HEK293 (cell line): ENCODE measurements at regions not wholly inside any gene's neighbourhood (a gene's known extent, or its start where the extent isn't known, plus 50 kb on each side); places are given as distances from the start of the nearest gene placed in this dataset.

Source experiments
- YY1 ChIP-seq: fragments of 450-650 bp; formaldehyde crosslinking; IDR thresholded peaks from 2 replicates; pipeline ENCODE4 v1.5.1; 2018; ENCODE audit warnings: missing biosample characterization, missing genetic modification characterization
- ZBTB1 ChIP-seq: fragments of 450-650 bp; formaldehyde crosslinking; IDR thresholded peaks from 2 replicates; pipeline ENCODE4 v1.5.1; 2016; ENCODE audit warnings: missing biosample characterization, missing genetic modification characterization
- ZNF175 ChIP-seq: fragments of 450-650 bp; formaldehyde crosslinking; IDR thresholded peaks from 2 replicates; pipeline ENCODE4 v1.5.1; 2016; ENCODE audit warnings: missing biosample characterization, missing genetic modification characterization
- ZNF221 ChIP-seq: fragments of 450-650 bp; formaldehyde crosslinking; IDR thresholded peaks from 2 replicates; pipeline ENCODE4 v1.5.1; 2017; ENCODE audit warnings: missing biosample characterization, missing genetic modification characterization, borderline replicate concordance
- ZNF239 ChIP-seq: fragments of 450-650 bp; formaldehyde crosslinking; IDR thresholded peaks from 2 replicates; pipeline ENCODE4 v1.5.1; 2016; ENCODE audit warnings: missing biosample characterization, missing genetic modification characterization
- ZNF341 ChIP-seq: fragments of 450-650 bp; formaldehyde crosslinking; IDR thresholded peaks from 2 replicates; pipeline ENCODE4; 2016; ENCODE audit warnings: low read depth, missing biosample characterization, missing genetic modification characterization
- ZNF658 ChIP-seq: fragments of 450-650 bp; formaldehyde crosslinking; IDR thresholded peaks from 2 replicates; pipeline ENCODE4; 2016; ENCODE audit warnings: missing biosample characterization, missing genetic modification characterization
- ZNF677 ChIP-seq: fragments of 450-650 bp; IDR thresholded peaks from 2 replicates; pipeline ENCODE4 v1.5.0; 2018; ENCODE audit warnings: missing biosample characterization, mild to moderate bottlenecking, missing genetic modification characterization, moderate library complexity
- TF ChIP-seq, protein P1 (sequence below): fragments of 450-650 bp; formaldehyde crosslinking; IDR thresholded peaks from 2 replicates; pipeline ENCODE4 v1.5.1; 2016; ENCODE audit warnings: missing biosample characterization, missing genetic modification characterization
- TF ChIP-seq, protein P2 (sequence below): fragments of 450-650 bp; formaldehyde crosslinking; IDR thresholded peaks from 2 replicates; pipeline ENCODE4 v1.5.1; 2016; ENCODE audit warnings: missing biosample characterization, missing genetic modification characterization
- TF ChIP-seq, protein P3 (sequence below): fragments of 450-650 bp; formaldehyde crosslinking; conservative IDR thresholded peaks from 2 replicates; pipeline ENCODE4 v1.5.1; 2016; ENCODE audit warnings: low read depth, missing biosample characterization, missing genetic modification characterization
- TF ChIP-seq, protein P4 (sequence below): fragments of 450-650 bp; formaldehyde crosslinking; IDR thresholded peaks from 2 replicates; pipeline ENCODE4 v1.5.1; 2016; ENCODE audit warnings: missing biosample characterization, missing genetic modification characterization

DNA sequence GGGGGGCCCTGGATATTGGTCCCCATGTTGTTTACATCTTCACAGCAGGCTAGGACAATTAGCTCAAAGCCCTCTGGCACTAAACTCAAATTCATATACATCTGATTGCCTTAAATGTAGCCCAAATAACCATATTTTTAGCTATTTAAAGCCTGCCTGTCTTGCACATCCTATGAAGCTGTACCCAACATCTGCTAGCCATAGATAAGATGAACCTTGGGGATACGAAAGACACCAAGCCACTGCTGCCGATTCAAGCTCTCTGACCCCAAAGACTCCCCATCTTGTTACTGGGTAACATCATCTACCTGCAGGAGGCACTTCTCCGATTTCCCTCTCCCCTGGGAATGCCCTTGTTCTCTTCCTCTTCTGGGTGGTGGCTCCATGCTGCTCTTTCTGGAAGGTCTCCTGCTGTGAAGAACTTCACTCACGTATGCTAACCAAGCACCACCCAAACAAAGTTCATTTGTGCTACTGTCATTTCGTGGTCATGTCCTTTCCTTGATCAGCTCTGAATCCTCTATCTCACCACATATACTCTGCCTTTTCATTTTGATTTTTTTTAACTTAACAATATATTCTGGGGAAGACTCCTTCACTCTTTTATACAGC lies 107.7 kb upstream of the ATXN3L start:
- TF ChIP-seq, protein P1, sequence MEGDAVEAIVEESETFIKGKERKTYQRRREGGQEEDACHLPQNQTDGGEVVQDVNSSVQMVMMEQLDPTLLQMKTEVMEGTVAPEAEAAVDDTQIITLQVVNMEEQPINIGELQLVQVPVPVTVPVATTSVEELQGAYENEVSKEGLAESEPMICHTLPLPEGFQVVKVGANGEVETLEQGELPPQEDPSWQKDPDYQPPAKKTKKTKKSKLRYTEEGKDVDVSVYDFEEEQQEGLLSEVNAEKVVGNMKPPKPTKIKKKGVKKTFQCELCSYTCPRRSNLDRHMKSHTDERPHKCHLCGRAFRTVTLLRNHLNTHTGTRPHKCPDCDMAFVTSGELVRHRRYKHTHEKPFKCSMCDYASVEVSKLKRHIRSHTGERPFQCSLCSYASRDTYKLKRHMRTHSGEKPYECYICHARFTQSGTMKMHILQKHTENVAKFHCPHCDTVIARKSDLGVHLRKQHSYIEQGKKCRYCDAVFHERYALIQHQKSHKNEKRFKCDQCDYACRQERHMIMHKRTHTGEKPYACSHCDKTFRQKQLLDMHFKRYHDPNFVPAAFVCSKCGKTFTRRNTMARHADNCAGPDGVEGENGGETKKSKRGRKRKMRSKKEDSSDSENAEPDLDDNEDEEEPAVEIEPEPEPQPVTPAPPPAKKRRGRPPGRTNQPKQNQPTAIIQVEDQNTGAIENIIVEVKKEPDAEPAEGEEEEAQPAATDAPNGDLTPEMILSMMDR (tag by site-specific recombination): no peak
- TF ChIP-seq ZBTB1 (no peak), ZNF341 (no peak), ZNF658 (tag by site-specific recombination) (no peak), ZNF221 (tag by site-specific recombination) (no peak), YY1 (no peak), ZNF239 (tag by site-specific recombination) (no peak), ZNF677 (tag by site-specific recombination) (no peak), ZNF175 (tag by site-specific recombination) (no peak)
- TF ChIP-seq, protein P2, sequence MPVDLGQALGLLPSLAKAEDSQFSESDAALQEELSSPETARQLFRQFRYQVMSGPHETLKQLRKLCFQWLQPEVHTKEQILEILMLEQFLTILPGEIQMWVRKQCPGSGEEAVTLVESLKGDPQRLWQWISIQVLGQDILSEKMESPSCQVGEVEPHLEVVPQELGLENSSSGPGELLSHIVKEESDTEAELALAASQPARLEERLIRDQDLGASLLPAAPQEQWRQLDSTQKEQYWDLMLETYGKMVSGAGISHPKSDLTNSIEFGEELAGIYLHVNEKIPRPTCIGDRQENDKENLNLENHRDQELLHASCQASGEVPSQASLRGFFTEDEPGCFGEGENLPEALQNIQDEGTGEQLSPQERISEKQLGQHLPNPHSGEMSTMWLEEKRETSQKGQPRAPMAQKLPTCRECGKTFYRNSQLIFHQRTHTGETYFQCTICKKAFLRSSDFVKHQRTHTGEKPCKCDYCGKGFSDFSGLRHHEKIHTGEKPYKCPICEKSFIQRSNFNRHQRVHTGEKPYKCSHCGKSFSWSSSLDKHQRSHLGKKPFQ (tag by site-specific recombination): no peak
- TF ChIP-seq, protein P3, sequence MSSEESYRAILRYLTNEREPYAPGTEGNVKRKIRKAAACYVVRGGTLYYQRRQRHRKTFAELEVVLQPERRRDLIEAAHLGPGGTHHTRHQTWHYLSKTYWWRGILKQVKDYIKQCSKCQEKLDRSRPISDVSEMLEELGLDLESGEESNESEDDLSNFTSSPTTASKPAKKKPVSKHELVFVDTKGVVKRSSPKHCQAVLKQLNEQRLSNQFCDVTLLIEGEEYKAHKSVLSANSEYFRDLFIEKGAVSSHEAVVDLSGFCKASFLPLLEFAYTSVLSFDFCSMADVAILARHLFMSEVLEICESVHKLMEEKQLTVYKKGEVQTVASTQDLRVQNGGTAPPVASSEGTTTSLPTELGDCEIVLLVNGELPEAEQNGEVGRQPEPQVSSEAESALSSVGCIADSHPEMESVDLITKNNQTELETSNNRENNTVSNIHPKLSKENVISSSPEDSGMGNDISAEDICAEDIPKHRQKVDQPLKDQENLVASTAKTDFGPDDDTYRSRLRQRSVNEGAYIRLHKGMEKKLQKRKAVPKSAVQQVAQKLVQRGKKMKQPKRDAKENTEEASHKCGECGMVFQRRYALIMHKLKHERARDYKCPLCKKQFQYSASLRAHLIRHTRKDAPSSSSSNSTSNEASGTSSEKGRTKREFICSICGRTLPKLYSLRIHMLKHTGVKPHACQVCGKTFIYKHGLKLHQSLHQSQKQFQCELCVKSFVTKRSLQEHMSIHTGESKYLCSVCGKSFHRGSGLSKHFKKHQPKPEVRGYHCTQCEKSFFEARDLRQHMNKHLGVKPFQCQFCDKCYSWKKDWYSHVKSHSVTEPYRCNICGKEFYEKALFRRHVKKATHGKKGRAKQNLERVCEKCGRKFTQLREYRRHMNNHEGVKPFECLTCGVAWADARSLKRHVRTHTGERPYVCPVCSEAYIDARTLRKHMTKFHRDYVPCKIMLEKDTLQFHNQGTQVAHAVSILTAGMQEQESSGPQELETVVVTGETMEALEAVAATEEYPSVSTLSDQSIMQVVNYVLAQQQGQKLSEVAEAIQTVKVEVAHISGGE (tag by site-specific recombination): no peak
- TF ChIP-seq, protein P4, sequence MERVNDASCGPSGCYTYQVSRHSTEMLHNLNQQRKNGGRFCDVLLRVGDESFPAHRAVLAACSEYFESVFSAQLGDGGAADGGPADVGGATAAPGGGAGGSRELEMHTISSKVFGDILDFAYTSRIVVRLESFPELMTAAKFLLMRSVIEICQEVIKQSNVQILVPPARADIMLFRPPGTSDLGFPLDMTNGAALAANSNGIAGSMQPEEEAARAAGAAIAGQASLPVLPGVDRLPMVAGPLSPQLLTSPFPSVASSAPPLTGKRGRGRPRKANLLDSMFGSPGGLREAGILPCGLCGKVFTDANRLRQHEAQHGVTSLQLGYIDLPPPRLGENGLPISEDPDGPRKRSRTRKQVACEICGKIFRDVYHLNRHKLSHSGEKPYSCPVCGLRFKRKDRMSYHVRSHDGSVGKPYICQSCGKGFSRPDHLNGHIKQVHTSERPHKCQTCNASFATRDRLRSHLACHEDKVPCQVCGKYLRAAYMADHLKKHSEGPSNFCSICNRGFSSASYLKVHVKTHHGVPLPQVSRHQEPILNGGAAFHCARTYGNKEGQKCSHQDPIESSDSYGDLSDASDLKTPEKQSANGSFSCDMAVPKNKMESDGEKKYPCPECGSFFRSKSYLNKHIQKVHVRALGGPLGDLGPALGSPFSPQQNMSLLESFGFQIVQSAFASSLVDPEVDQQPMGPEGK (tag by site-specific recombination): no peak
